H1 (cell line): ENCODE measurements at regions not wholly inside any gene's neighbourhood (a gene's known extent, or its start where the extent isn't known, plus 50 kb on each side); places are given as distances from the start of the nearest gene placed in this dataset.

Source experiments
- CTCF ChIA-PET: fragments of 300-600 bp; sonication (Branson Sonifier 250); formaldehyde crosslinking; loops from one replicate; lab custom pipeline; 2021; ENCODE audit not compliant: partially characterized antibody; lab: Charles Lee
- POLR2A ChIA-PET: fragments of 300-600 bp; sonication (Branson Sonifier 250); formaldehyde crosslinking; loops from one replicate; lab custom pipeline; 2021; ENCODE audit warnings: inconsistent platforms; ENCODE audit not compliant: partially characterized antibody; lab: Charles Lee
- DNase-seq, 2 experiments: peaks; one replicate each; pipeline versions ENCODE4 v3.0.0 to v3.0.0-alpha.2; 2010 to 2022; ENCODE audit warnings: low spot score in 2 of 2, low read depth in 1 of 2, mixed read lengths in 1 of 2
- FAIRE-seq: peaks from 2 replicates; lab custom pipeline; 2011; peaks lifted over from hg19 to GRCh38; lab: Jason Lieb, UNC
- H2AFZ ChIP-seq: 2 replicates; pipeline ENCODE4 v1.8.1; 2012; ENCODE audit warnings: low read length, inconsistent platforms
- H2AK5ac ChIP-seq: 2 replicates; pipeline ENCODE4 v1.6.1; 2013; ENCODE audit warnings: low read depth, low read length
- H2BK120ac ChIP-seq: replicated peaks from 2 replicates; pipeline ENCODE3; 2013; ENCODE audit warnings: low read depth, low read length, inconsistent platforms
- H2BK12ac ChIP-seq: 2 replicates; pipeline ENCODE4 v1.6.1; 2013; ENCODE audit warnings: low read depth, low read length
- H2BK15ac ChIP-seq: 2 replicates; pipeline ENCODE4 v1.6.1; 2013; ENCODE audit warnings: low read length
- H2BK20ac ChIP-seq: 2 replicates; pipeline ENCODE4 v1.6.1; 2013; ENCODE audit warnings: low read length
- H2BK5ac ChIP-seq: 2 replicates; pipeline ENCODE4 v1.6.1; 2013; ENCODE audit warnings: low read depth, low read length
- H3K14ac ChIP-seq: 2 replicates; pipeline ENCODE4 v1.6.1; 2013; ENCODE audit warnings: inconsistent platforms; ENCODE audit not compliant: insufficient read length
- H3K18ac ChIP-seq: 2 replicates; pipeline ENCODE4 v1.6.1; 2013; ENCODE audit warnings: low read length; ENCODE audit errors: extremely low read depth
- H3K23ac ChIP-seq: 2 replicates; pipeline ENCODE4 v1.6.1; 2013; ENCODE audit warnings: inconsistent platforms; ENCODE audit not compliant: insufficient read length
- H3K23me2 ChIP-seq: 2 replicates; pipeline ENCODE4 v1.6.1; 2013; ENCODE audit warnings: low read depth, low read length
- H3K27ac ChIP-seq: 2 replicates; pipeline ENCODE4 v1.6.1; 2011; ENCODE audit warnings: low read depth, low read length, inconsistent platforms
- H3K27me3 ChIP-seq, 4 experiments: replicated peaks in 1 of 4; 1 replicate in 1 of 4; 2 replicates in 3 of 4; pipeline versions ENCODE4 v1.6.1 to v1.8.1; 2011 to 2013; ENCODE audit warnings: low read length in 3 of 4, mild to moderate bottlenecking in 3 of 4, inconsistent platforms in 2 of 4, mixed read lengths in 2 of 4, moderate library complexity in 1 of 4; ENCODE audit not compliant: control insufficient read depth in 3 of 4, insufficient read depth in 3 of 4; ENCODE audit errors: extremely low read depth in 1 of 4
- H3K36me3 ChIP-seq, 4 experiments: 2 replicates each; pipeline versions ENCODE4 v1.6.1 to v1.8.1; 2011 to 2013; ENCODE audit warnings: mild to moderate bottlenecking in 4 of 4, low read length in 3 of 4, moderate library complexity in 2 of 4, control low read depth in 1 of 4, inconsistent platforms in 1 of 4; ENCODE audit not compliant: insufficient read depth in 4 of 4, control insufficient read depth in 2 of 4
- H3K4ac ChIP-seq: replicated peaks from 2 replicates; pipeline ENCODE3; 2013; ENCODE audit warnings: low read length, low read depth, mixed read lengths, inconsistent platforms; ENCODE audit not compliant: insufficient read length
- H3K4me1 ChIP-seq, 4 experiments: replicated peaks in 1 of 4; 1 replicate in 1 of 4; 2 replicates in 3 of 4; pipeline versions ENCODE4 v1.6.1 to v1.8.1; 2011 to 2013; ENCODE audit warnings: low read length in 3 of 4, inconsistent platforms in 2 of 4, mixed read lengths in 1 of 4; ENCODE audit not compliant: insufficient read depth in 4 of 4, control insufficient read depth in 3 of 4
- H3K4me2 ChIP-seq, 2 experiments: 2 replicates each; pipeline versions ENCODE4 v1.6.1 to v1.8.1; 2011 to 2013; ENCODE audit warnings: low read depth in 2 of 2, low read length in 2 of 2, control low read depth in 1 of 2, inconsistent platforms in 1 of 2, mild to moderate bottlenecking in 1 of 2; ENCODE audit not compliant: insufficient read depth in 1 of 2
- H3K4me3 ChIP-seq, 4 experiments: fragments of 200-600, 300-600 bp in 1 of 4; sonication (generic), shearing (Covaris generic), sonication (Bioruptor Twin) in 1 of 4; 2 replicates each; pipeline versions ENCODE4 v1.5.1 to v1.8.1; 2011 to 2016; ENCODE audit warnings: low read length in 4 of 4, low read depth in 3 of 4, control low read depth in 2 of 4, inconsistent platforms in 2 of 4, mild to moderate bottlenecking in 2 of 4, mixed read lengths in 1 of 4, moderate library complexity in 1 of 4; ENCODE audit not compliant: insufficient read depth in 2 of 4; ENCODE audit errors: extremely low read depth in 1 of 4
- H3K56ac ChIP-seq: replicated peaks from 2 replicates; pipeline ENCODE3; 2013; ENCODE audit warnings: low read depth, mild to moderate bottlenecking, mixed read lengths, low read length, inconsistent platforms; ENCODE audit not compliant: insufficient read length
- H3K79me1 ChIP-seq: 2 replicates; pipeline ENCODE4 v1.6.1; 2013; ENCODE audit warnings: low read depth, low read length, control low read depth
- H3K79me2 ChIP-seq, 2 experiments: 2 replicates each; pipeline versions ENCODE4 v1.6.1 to v1.8.1; 2012 to 2013; ENCODE audit warnings: low read length in 2 of 2, mild to moderate bottlenecking in 2 of 2, inconsistent platforms in 1 of 2; ENCODE audit not compliant: insufficient read depth in 2 of 2, control insufficient read depth in 1 of 2
- H3K9ac ChIP-seq, 4 experiments: replicated peaks in 1 of 4; 1 replicate in 1 of 4; 2 replicates in 3 of 4; pipeline versions ENCODE4 v1.6.1 to v1.8.1; 2011 to 2013; ENCODE audit warnings: low read depth in 3 of 4, low read length in 3 of 4, control low read depth in 2 of 4, mild to moderate bottlenecking in 2 of 4, moderate library complexity in 2 of 4, inconsistent platforms in 1 of 4; ENCODE audit errors: extremely low read depth in 1 of 4
- H3K9me3 ChIP-seq, 2 experiments: 2 replicates each; pipeline versions ENCODE4 v1.6.1 to v1.8.1; 2012 to 2013; ENCODE audit warnings: mild to moderate bottlenecking in 2 of 2, moderate library complexity in 2 of 2, control low read depth in 1 of 2, inconsistent platforms in 1 of 2, low read depth in 1 of 2, low read length in 1 of 2, mixed read lengths in 1 of 2; ENCODE audit not compliant: insufficient read depth in 2 of 2
- H4K20me1 ChIP-seq, 2 experiments: replicated peaks in 1 of 2; 2 replicates each; pipeline versions ENCODE3 to v1.8.1; 2011 to 2013; ENCODE audit warnings: inconsistent platforms in 2 of 2, low read length in 2 of 2, mild to moderate bottlenecking in 1 of 2; ENCODE audit not compliant: insufficient read depth in 2 of 2, control insufficient read depth in 1 of 2
- H4K5ac ChIP-seq: 2 replicates; pipeline ENCODE4 v1.6.1; 2013; ENCODE audit warnings: low read length, low read depth, mixed read lengths, inconsistent platforms; ENCODE audit not compliant: insufficient read length
- H4K8ac ChIP-seq: 2 replicates; pipeline ENCODE4 v1.8.0; 2013; ENCODE audit warnings: mild to moderate bottlenecking, moderate library complexity, low read length, inconsistent platforms; ENCODE audit not compliant: insufficient read depth; ENCODE audit errors: extremely low read depth
- H4K91ac ChIP-seq: replicated peaks from 2 replicates; pipeline ENCODE3; 2013; ENCODE audit warnings: low read length, mixed read lengths, inconsistent platforms; ENCODE audit not compliant: insufficient read length
- CEBPB ChIP-seq: IDR thresholded peaks from 2 replicates; pipeline ENCODE4 v1.6.1; 2012; ENCODE audit warnings: low read depth, low read length
- E2F6 ChIP-seq: IDR thresholded peaks from 2 replicates; pipeline ENCODE4 v1.6.1; 2012; ENCODE audit warnings: inconsistent platforms
- GABPA ChIP-seq: IDR thresholded peaks from 2 replicates; pipeline ENCODE4 v1.6.1; 2011; ENCODE audit warnings: mild to moderate bottlenecking, low read length, moderate library complexity, borderline replicate concordance; ENCODE audit not compliant: insufficient read depth
- MAFK ChIP-seq: IDR thresholded peaks from 2 replicates; pipeline ENCODE4 v1.6.1; 2012; ENCODE audit warnings: low read depth, mild to moderate bottlenecking, improper control_type of control experiment, low read length
- POLR2AphosphoS5 ChIP-seq: IDR thresholded peaks from 2 replicates; pipeline ENCODE4 v1.6.1; 2011; ENCODE audit warnings: low read depth, low read length
- SIX5 ChIP-seq: IDR thresholded peaks from 2 replicates; pipeline ENCODE4 v1.6.1; 2011; ENCODE audit warnings: mild to moderate bottlenecking, low read depth, low read length
- TAF7 ChIP-seq: optimal IDR thresholded peaks from 2 replicates; pipeline ENCODE3; 2011; ENCODE audit warnings: low read depth, mild to moderate bottlenecking, inconsistent platforms, low read length, moderate library complexity, borderline replicate concordance
- TCF12 ChIP-seq: IDR thresholded peaks from 2 replicates; pipeline ENCODE4 v1.6.1; 2011; ENCODE audit warnings: low read depth, mild to moderate bottlenecking, low read length
- USF2 ChIP-seq: IDR thresholded peaks from 2 replicates; pipeline ENCODE4 v1.6.1; 2011; ENCODE audit warnings: low read length, improper control_type of control experiment
- ZNF274 ChIP-seq: IDR thresholded peaks from 2 replicates; pipeline ENCODE4 v1.7.0; 2012; ENCODE audit warnings: low read length, borderline replicate concordance; ENCODE audit errors: extremely low read depth
- WGBS, 2 experiments: shearing (Covaris generic) in 1 of 2; methylation state at CpG; one replicate each; pipeline versions ENCODE4 v1.1.6 to v1.1.7; 2013 to 2015; ENCODE audit warnings: low lambda C conversion rate in 2 of 2, mixed read lengths in 2 of 2, inconsistent platforms in 1 of 2, low coverage in 1 of 2, missing lambda C conversion rate in 1 of 2; ENCODE audit not compliant: insufficient replicate concordance in 2 of 2, insufficient coverage in 1 of 2, insufficient read length in 1 of 2; ENCODE audit errors: extremely low coverage in 1 of 2, missing lambda C conversion rate in 1 of 2; 5-methylcytosine and 5-hydroxymethylcytosine counted together

- CTCF ChIA-PET, result interaction anchor here (0.5 kb wide), 1 partner anchor 327 kb away, joined by 3 read pairs; no protein-coding TSS in a partner anchor
Observed at GRCh38 chr5:56514245-56514644, 281.1 kb upstream of the ANKRD55 start.

More at GRCh38 chr5:56514245-56514644, 281.1 kb upstream of the ANKRD55 start:
- Histone ChIP-seq H3K18ac (no peak overlapping the region), H4K91ac (no peak overlapping the region), H2BK12ac (no peak overlapping the region), H3K4me2 (no peak overlapping the region), H3K79me2 (no peaks in the 10 kb centered on the region), H3K14ac (no peak overlapping the region), H3K4me3 (no peak overlapping the region), H2BK120ac (no peak overlapping the region), H3K4me1 (no peaks in the 10 kb centered on the region), H2BK5ac (no peak overlapping the region), H2AK5ac (no peak overlapping the region), H3K23me2 (no peaks in the 10 kb centered on the region), H3K27me3 (no peaks in the 10 kb centered on the region), H3K4ac (no peak overlapping the region), H3K36me3 (no peaks in the 10 kb centered on the region), H3K9ac (no peak overlapping the region), H3K79me1 (no peaks in the 10 kb centered on the region), H4K20me1 (no peaks in the 10 kb centered on the region), H3K56ac (no peak overlapping the region), H2AFZ (no peak overlapping the region; the same call in 1 of the 2 replicates), H3K9me3 (no peaks in the 10 kb centered on the region), H2BK20ac (no peak overlapping the region), H4K8ac (no peak overlapping the region), H4K5ac (no peak overlapping the region), H3K27ac (no peak overlapping the region), H2BK15ac (no peak overlapping the region), H3K23ac (no peak overlapping the region)
- FAIRE-seq, result peak; percentile 7
- TF ChIP-seq POLR2AphosphoS5, result no peak
- no peak for TF ChIP-seq USF2
- TF ChIP-seq TCF12, result no peak
- no peak for TF ChIP-seq E2F6
- no peak for TF ChIP-seq GABPA
- no peak for TF ChIP-seq TAF7
- TF ChIP-seq ZNF274, result no peak
- TF ChIP-seq CEBPB, result no peak
- TF ChIP-seq MAFK, result no peak
- no peak for TF ChIP-seq SIX5
- POLR2A ChIA-PET, result no interaction called here
- no peak for DNase-seq
- 94% methylated on average over 4 of the region's 4 CpGs; no CpG with 5 or more reads in 1 of the 2 experiments for WGBS, 2 experiments
